SK-N-MC (cell line): ENCODE measurements at regions not wholly inside any gene's neighbourhood (a gene's known extent, or its start where the extent isn't known, plus 50 kb on each side); places are given as distances from the start of the nearest gene placed in this dataset.

Source experiments
- EZH2 ChIP-seq: fragments of 200-600 bp; sonication (generic); IDR thresholded peaks from one replicate; pipeline ENCODE4 v1.6.1; 2017; ENCODE audit warnings: antibody characterized with exemption
- FOXP2 ChIP-seq: optimal IDR thresholded peaks from 2 replicates; pipeline ENCODE3; 2011; ENCODE audit warnings: mild to moderate bottlenecking, moderate library complexity; ENCODE audit not compliant: insufficient read depth; ENCODE audit errors: extremely low read length, control extremely low read depth
- POLR2AphosphoS5 ChIP-seq: IDR thresholded peaks from 2 replicates; pipeline ENCODE4 v1.6.1; 2012; ENCODE audit warnings: mild to moderate bottlenecking, low read depth, low read length, borderline replicate concordance

GRCh38 chrX:42577936-42578470 is 200.0 kb downstream of the PPP1R2C start:
- TF ChIP-seq EZH2 (no peak), FOXP2 (no peak), POLR2AphosphoS5 (no peak)
